HG03565 (cell line): ENCODE measurements at regions not wholly inside any gene's neighbourhood (a gene's known extent, or its start where the extent isn't known, plus 50 kb on each side); places are given as distances from the start of the nearest gene placed in this dataset.

ENCODE experiments used
- ATAC-seq: cut with Tn5 transposase; IDR thresholded peaks from one replicate; pipeline ENCODE4 v1.9.1; 2021; ENCODE audit warnings: mild to moderate bottlenecking, moderate library complexity; ENCODE audit not compliant: unreplicated experiment

DNA sequence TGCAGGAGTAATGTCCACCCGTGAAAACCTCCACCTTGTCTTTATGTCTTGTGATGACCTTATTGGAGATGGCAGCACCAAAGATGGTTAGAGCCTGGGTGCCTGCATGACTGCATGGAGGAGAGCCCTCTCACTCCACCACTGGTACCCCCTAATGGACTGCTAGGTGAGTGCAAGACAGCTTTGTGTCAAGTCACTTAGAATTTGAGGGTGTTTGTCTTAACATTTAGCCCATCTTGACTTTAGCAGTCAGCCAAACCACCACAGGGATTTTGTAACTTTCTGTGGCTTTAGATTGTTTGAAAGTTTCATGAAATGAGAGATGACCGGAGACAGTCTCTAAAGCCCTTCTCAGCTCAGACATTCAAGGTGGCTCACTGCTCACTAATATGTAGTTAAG lies 232.9 kb upstream of the NCAM1 start:
- no peak for ATAC-seq

DNA sequence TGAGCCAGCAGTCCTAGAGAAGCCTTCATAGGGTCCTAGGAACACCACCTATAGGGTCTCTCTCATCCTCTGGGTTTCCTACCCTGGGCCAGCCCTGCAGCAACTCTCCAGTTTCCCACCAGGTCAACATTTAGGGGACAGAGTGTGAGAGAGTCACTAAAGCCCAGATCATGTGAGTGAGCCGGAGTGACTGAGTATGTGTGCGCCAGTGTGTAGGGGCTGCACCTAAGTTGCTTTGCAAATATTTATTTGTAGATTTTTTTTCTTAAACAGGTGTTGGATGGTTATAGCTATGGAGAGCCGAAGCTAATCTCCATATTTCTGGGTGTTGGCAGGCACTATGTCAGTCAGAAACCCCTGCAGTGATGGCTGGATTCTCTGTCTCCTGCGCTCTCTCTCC lies 232.5 kb upstream of the NCAM1 start:
- ATAC-seq, result no peak

DNA sequence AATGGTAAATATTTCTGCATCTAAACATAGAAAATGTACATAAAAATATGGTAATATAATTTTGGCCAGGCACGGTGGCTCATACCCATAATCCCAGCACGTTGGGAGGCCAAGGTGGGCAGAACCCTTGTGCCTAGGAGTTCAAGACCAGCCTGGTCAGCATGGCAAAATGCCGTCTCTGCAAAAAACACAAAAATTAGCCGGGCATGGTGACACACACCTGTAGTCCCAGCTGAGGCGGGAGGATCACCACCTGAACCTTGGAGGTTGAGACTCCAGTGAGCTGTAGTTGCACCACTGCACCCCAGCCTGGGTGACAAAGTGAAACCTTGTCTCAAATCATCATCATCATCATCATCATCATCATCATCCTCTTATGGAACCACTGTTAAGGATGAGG lies 230.6 kb upstream of the NCAM1 start:
- ATAC-seq, result no peak

DNA sequence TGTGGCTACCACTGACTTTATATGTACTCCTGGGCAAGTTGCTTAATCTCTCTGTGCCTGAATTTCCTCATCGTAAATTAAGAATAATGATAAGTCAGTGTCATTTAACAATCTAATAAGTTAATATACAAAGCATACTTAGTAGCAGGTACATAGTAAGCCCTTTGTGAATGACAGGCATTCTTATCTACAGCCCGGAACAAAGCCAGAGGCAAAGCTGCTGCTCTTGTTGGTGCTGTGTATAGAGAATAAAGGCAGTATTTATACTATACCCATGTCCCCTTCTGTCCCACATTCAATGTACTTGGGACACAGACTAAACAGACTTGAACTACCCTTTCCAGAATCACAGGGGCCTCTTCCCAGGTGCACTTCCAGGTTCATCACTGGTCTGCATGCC lies 229.7 kb upstream of the NCAM1 start:
- no peak for ATAC-seq

DNA sequence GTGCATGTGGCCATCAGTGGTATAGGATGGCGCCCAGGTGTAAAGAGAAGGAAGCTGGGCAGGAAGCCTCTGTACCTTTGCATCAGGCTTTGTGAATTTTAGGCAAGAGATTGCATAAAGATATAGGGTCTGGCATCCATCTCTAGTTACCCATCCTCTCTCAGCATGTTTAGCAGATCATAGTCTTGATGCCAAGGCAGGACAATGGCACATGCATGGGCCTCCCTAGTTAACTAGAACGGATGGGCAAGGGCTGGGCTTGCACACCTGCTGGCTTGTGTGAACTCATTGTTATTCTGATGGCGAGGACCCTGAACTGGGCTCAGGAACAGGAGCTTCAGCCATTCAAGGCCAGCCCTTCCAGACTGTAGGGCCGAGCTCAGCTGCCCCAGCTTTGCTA lies 229.2 kb upstream of the NCAM1 start:
- no peak for ATAC-seq

DNA sequence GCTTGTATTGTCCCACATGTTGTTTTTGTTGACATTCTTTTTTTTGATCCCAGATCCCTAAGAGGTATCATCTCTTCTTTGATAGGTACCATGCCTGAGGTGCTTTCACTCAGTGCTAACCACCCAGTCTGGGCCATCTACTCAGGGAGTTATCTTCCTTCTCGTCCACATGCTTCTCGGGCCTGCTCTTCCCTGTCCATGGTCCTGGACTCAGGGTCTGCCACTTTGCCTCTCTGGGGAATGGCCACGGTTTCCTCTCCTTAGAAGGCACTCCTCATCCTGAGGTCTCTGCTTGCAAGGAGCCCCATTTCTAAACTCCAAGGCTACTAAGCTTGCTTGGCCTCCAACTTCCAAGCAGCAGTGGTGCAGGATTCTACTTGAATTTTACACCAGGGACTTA lies 227.0 kb upstream of the NCAM1 start:
- no peak for ATAC-seq

DNA sequence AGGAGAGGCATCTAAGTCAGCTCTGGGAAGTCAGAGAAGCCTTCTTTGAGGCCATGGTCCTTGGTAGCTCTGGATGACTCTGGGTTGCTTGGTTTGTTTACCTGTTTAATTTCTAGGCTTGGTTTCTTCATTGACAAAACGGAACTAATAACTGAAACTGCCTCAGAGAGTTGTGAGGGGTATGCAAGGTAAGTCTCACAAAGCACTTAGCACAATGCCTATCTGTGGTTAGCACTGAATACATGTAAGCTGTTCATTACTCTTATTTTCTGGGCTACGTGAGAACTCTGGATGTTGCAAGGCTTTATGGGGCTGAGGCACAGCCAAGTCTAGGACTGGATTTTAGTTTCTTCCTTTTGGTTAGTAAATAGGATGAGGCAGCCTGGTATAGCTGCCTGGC lies 225.8 kb upstream of the NCAM1 start:
- no peak for ATAC-seq

DNA sequence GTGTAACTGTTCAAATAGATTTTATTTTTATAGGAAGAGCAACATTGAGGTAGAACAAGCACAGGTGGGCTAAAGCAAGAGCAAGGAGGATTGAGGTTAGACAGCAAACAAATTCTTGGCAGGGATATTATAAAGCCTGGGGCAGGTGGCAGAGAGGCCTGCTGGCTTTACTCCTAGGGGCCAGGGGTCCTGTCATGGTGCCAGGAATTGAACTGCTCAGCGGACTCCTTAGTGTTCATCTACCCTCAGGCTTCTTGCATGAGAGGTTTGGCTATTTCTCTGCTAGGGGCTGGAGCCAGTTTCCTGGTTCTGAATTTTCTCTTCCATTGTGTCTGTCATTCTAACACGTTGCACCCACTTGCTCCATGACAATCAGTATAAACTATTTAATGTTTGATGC lies 217.2 kb upstream of the NCAM1 start:
- no peak for ATAC-seq

DNA sequence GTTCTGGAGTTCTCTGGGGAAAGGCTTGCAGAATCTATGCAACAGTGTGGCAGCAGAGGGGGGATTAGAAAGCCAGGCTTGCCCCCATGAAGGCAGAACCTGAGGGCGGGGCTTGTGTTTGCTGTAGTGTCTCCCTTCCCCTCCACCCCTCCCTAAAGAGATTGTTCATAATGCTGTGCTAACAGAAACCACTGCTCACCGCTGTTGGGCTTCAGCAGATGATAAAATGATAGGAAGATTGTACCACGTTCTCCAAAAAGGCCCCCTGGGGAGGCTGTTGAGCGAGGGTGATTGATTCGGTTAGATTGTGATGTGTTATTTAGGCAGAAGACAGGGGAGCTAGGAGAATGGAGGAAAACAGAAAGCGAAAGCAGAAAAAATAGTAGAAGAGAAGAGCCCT lies 215.2 kb upstream of the NCAM1 start:
- ATAC-seq, result no peak

DNA sequence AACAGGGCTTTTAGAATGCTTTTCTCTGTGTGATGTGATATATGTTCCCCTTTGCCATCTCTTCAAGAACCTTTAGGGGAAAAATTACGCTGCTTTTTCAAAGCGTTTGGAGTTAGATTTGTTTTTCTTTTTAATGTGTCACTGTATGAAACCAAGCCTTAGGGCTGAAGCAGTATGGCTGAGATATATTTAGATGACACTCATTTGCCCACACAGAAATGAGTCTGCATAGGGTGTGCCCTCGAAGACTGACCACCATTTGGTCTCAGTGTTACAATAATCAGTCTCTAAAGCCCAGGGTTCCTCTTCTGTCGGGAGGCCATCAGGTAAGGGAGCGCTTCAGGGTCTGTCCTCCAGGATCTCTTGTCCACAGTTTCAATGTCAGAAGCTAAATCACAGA lies 213.0 kb upstream of the NCAM1 start:
- no peak for ATAC-seq

DNA sequence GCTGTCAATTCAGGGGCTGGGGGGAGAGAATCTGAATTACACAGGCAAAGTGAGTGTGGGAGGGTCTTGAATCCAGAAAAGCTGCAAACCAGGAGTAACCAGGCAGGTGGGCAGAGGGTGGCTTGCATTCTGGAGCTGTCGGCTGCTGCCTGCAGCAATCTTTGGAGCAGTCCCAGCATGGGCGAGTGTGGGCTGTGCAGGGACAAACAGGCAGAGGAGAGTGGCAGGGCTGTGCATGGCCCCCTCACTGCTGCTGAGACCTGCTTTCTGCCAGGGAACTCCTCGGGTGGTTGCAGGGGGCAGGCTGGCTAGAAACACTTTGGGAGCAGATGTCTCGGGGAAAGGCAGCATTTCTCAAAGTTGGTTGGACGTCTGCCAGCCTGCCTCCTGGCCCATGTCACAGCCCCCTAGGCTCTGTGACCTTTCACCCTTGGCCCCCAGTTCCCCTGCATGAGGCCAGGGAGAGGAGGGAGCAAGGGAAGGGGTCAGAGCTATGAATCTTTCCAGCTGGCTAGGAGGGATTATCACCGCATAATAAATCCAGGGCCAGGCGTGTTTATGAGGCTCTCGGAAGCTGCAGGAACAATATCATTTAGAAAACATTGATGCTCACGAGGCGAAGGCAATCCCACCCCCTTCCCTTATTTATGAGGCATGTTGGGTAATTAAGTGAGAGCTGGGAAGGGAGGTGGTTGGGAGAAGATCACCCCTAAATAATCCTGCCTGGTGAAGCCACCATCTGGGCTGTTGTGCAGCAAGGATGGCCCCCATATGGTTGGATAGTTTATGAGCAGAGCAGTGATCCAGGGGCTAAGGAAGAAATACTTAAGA lies 212.3 kb upstream of the NCAM1 start:
- ATAC-seq, result no peak

DNA sequence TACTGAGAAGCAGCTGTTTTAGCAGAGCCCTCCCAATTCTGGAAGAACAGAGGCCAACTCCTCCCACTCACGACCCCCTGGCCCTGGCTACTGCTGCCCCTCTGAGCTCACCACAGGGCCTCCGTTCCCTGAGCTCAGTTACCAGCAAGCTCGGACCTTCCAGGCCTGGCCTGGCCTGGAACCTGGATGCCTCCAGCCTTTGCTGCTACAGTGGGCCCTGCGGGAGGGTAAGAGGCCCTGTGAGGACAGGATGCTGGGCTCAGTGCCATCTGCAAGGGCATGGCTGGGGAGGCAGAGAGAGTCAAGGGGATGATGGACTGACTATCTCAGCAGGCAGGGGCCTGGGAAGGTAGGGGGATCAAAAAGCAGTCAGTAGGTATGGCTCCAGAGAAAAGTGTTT lies 209.9 kb upstream of the NCAM1 start:
- no peak for ATAC-seq

DNA sequence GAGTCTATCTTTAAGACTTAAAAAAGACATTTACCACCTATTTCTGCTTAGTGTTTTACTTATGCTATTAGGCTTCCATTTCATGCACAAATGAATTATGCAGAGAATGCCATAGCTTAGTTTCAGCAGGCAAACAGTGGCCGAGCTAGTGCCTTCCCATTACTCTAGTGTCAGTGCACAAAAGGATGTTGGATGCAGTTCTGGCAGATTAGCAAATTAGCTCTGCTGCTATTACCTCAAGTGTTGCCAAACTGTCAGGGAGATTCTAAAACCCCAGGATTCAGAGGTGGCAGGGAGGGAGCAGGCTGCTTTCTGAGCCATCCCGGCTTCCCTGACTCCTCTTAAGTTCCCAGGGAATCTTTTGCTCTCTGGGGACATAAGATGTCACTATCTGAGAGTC lies 209.4 kb upstream of the NCAM1 start:
- no peak for ATAC-seq

DNA sequence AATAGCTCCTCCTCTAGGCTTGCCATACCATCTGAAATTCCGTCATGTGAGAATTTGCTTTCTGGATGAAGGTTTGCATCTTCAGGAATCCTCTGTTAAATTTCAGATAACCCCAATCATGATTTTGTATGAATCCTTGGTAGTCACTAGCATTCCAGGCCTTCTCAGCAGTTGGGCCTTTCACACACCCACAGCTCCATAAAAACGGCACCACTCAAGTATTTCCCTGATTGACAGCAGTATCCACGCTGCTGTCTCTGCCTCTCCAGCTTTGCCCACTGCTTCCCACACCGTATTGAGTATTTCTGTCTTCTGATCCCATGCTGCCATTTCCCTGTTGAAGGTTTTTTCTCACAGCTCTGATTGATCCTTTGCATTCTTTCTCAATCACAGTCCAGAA lies 208.7 kb upstream of the NCAM1 start:
- ATAC-seq, result no peak

DNA sequence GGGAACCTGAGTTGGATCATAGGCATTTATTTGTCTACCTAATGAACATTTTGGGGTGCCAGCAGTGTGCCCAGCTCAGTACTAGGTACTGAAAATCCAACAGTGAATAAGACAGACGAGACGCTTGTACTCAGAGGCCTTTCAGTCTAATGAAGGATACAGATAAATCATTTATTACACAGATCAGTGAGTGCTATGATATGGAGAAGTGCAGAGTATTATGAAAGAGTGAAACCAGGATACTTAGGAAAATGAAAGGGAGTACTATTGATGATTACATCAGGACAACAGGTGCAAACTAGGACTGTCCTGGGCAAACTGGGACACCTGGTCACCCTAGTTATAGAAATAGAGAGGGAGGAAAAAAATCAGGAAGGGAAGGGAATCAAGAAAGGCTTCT lies 207.5 kb upstream of the NCAM1 start:
- no peak for ATAC-seq

DNA sequence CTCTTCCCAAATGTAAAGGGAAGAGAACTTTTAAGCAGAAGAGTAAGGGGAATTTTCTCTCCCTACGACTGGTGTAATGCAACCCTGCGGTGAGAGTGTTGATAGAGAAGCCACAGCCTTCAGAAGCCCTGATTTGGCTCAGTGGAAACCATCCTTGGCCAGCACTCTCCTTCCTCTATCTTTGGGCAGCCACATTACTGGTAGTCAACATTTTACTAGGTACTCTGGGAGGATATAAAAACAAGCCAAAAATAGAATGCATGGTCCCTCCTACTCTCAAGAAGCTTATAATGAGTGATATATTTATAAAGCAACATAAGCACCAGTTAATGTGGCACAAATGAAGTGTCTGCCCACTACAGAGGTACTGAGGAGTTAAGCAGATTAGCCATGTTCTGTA lies 201.8 kb upstream of the NCAM1 start:
- ATAC-seq, result no peak

DNA sequence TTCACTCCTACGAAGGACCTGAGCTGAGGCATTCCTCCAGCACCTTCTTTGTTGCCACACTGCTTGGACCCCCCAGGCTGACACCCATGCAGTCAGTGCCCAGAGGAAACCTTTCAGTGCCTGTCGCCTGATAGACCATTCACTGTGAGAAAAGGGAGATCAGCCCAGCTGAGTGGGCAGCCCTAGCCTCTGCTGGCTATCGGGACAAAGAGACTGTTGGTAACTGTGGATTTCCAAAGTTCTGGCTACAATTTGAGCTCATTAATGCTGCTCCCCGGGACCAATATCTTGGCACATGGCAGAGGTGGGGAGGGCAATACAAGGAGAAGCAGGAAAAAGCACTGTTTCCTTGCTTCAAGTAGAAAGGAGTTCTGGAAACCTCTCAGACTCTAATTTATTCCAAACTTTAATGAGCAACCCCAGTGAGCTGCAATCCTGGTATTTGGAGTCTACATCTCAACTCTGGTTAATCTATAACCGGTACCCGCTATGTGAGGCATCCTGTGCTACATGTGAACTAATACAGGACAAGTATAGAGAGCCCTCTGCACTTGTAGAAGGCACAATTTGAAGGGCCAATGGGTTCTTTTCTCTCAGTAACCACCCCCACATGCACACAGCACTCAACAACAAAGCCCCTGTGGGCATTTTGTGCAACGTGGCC lies 200.7 kb upstream of the NCAM1 start:
- ATAC-seq, result no peak

DNA sequence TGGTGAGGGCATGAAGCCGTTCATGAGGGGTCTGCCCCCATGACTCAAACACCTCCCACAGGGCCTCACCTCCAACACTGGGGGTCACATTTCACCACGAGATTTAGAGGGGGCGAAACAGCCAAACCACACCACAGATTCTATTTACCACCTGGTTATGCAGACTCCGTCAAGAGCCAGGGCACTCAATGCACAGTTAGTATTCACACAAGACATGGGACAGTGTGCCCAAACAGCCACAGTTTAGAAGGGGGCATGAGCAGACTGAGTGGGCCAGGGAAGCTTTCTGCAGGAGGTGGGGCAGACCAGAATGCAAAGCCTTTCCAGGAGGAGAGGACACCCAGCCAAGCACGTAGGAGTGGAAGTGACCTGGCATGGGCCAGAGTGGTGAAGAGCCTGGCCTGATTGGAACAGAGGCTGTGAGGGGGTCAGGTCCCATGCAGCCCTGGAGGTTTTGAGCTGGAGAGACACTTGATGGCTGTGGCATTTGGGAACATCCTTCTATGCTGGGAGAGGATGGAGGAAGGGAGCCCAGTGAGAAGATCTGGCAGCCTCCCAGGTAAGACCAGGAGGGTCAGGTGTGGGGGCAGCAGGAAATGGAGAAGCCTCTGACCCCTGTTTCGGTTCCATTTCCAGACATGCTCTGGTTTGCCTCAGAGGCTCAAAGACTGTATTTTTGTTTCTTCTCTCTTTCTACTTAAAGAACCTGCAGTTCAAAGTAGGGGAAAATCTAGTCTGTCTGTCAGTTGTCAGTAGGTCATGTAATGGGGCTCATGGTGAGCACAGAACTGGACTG lies 199.1 kb upstream of the NCAM1 start:
- no peak for ATAC-seq

DNA sequence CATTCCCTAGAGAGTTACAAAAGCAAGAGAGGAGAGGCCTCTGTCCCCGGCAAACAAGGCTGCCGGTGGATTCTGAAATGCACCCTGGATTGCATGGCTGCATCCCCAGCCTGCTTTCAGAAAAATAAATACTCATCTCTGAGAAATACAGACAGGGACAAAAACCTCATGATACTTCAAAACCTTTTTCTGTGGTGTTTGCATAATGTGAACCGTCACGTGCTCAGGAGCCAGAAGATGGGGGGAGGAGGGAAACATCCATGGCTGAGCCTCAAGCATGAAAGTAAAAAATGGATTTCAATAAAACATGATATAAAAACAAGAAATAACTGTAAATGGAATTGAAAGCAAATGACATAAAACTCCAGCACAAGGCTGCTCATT lies 198.5 kb upstream of the NCAM1 start:
- no peak for ATAC-seq

DNA sequence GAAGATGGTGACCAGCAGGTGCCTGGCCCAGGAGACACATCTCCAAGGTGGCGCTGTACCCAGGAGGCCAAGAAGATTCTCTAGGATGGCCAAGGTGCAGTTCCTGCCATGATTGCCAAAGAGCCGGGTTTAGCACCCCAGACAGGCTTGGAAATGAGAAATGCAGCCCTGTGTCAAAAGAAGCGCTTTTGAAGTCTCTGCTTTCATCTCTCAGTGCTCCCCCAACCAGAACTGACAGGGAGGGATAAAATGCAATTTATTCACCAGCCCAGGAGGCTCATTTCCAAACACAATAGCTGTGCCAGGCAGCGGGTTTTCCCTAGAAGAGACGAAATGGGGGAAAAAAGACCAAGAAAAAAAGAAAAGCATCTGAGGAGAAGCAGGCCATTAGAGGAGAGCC lies 195.9 kb upstream of the NCAM1 start:
- no peak for ATAC-seq

DNA sequence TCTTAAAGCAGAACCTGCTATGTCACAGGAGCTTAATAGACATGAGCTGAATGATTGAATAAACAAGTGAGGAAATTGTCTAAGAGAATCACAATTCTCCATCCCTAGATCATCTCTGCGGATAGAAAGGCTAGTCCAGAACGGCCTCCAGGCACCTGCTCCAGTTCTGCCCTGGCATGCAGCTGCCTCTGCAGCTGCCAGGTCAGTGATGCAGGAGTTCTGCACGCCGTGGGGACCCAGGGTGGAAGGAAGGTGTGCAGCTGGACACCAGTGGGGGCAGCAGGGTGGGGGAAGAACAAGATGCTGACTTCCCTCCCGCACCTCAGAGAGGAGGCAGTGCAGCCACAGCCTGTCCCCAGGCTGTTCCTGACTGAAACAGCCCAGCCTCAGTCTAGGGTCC lies 192.1 kb upstream of the NCAM1 start:
- no peak for ATAC-seq

DNA sequence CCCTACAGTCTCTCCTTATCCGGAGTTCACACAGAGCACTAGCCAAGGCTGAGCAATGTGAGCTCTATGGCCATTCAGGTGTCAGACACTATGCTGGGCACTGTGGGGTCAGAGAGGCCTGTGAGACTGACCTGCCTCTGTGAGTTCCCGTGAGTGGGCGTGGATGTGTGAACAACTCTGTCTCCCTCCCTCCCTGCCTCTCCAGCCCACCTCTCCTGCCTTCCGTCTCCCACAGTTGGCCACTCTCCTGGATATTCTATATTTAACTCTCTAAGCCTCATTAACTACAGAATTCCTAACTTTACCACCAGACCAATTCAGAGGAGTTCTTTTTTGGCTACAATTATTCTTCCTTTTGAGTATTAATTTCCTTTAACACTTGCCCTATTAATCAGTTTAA lies 191.6 kb upstream of the NCAM1 start:
- no peak for ATAC-seq
